ENCODE measurements at regions not wholly inside any gene's neighbourhood (a gene's known extent, or its start where the extent isn't known, plus 50 kb on each side); places are given as distances from the start of the nearest gene placed in this dataset.

- TF ChIP-seq CTCF (IDR thresholded peaks at IDR 0.05) (peak in 1 of 5 experiments; percentile 12), POLR2A (IDR thresholded peaks at IDR 0.05) (no peak)
These were observed 119.4 kb upstream of the IQSEC1 start for GRCh38 chr3:13192471-13193213.
